HEK293 (cell line): ENCODE measurements at regions not wholly inside any gene's neighbourhood (a gene's known extent, or its start where the extent isn't known, plus 50 kb on each side); places are given as distances from the start of the nearest gene placed in this dataset.
A peak's percentile ranks its signal among the peaks of the same experiment; 100 is the strongest.

Source experiments
- CTCF ChIA-PET: fragments of 350-600 bp; formaldehyde crosslinking; extraction: SDS; loops from one replicate; lab custom pipeline; 2021; ENCODE audit warnings: antibody characterized with exemption; lab: Yijun Ruan, JAX
- POLR2A ChIA-PET: fragments of 300-600 bp; formaldehyde crosslinking; extraction: SDS; loops from one replicate; lab custom pipeline; 2020; ENCODE audit warnings: antibody characterized with exemption, inconsistent platforms; lab: Yijun Ruan, JAX
- H3K27ac ChIP-seq: fragments of 200-500 bp; sonication (Bioruptor generic); 2 replicates; pipeline ENCODE4 v1.5.1; 2014; ENCODE audit warnings: low read depth, low read length, control low read depth, inconsistent platforms; ENCODE audit errors: extremely low read depth
- H3K36me3 ChIP-seq, 2 experiments: fragments of 200-500 bp in 1 of 2; sonication (Bioruptor generic) in 1 of 2; 1 replicate in 1 of 2; 2 replicates in 1 of 2; pipeline ENCODE4 v1.5.1; 2014 to 2017; ENCODE audit warnings: inconsistent platforms in 2 of 2, low read length in 2 of 2; ENCODE audit not compliant: control insufficient read depth in 2 of 2, insufficient read depth in 1 of 2
- H3K4me1 ChIP-seq: fragments of 200-500 bp; sonication (Bioruptor generic); 2 replicates; pipeline ENCODE4 v1.5.1; 2014; ENCODE audit warnings: mild to moderate bottlenecking, low read length, inconsistent platforms; ENCODE audit not compliant: control insufficient read depth, insufficient read depth
- H3K4me3 ChIP-seq: 2 replicates; pipeline ENCODE4 v1.5.1; 2011; ENCODE audit warnings: low read depth, mild to moderate bottlenecking, control low read depth, low read length, moderate library complexity
- H3K9me3 ChIP-seq: fragments of 200-500 bp; sonication (Bioruptor generic); 2 replicates; pipeline ENCODE4 v1.5.1; 2014; ENCODE audit warnings: low read depth, low read length, inconsistent platforms; ENCODE audit not compliant: control insufficient read depth, insufficient read depth
- BCL11B ChIP-seq: fragments of 450-650 bp; formaldehyde crosslinking; IDR thresholded peaks from 2 replicates; pipeline ENCODE4 v1.5.1; 2016; ENCODE audit warnings: low read depth, missing biosample characterization, missing genetic modification characterization
- FEZF1 ChIP-seq: fragments of 450-650 bp; formaldehyde crosslinking; IDR thresholded peaks from 2 replicates; pipeline ENCODE4 v1.5.1; 2016; ENCODE audit warnings: missing biosample characterization, missing genetic modification characterization
- HOXC10 ChIP-seq: sonication (generic); formaldehyde crosslinking; IDR thresholded peaks from 2 replicates; pipeline ENCODE4 v1.8.1; 2023; ENCODE audit warnings: mild to moderate bottlenecking, missing genetic modification reagents
- KLF1 ChIP-seq: fragments of 450-650 bp; formaldehyde crosslinking; IDR thresholded peaks from 2 replicates; pipeline ENCODE4 v1.5.1; 2016; ENCODE audit warnings: missing biosample characterization, missing genetic modification characterization
- MZF1 ChIP-seq: fragments of 450-650 bp; formaldehyde crosslinking; IDR thresholded peaks from 2 replicates; pipeline ENCODE4 v1.5.1; 2017; ENCODE audit warnings: missing biosample characterization, missing genetic modification characterization, borderline replicate concordance
- OSR2 ChIP-seq: fragments of 450-650 bp; formaldehyde crosslinking; IDR thresholded peaks from 2 replicates; pipeline ENCODE4 v1.5.1; 2016; ENCODE audit warnings: missing biosample characterization, missing genetic modification characterization
- SALL2 ChIP-seq: fragments of 450-650 bp; formaldehyde crosslinking; IDR thresholded peaks from 2 replicates; pipeline ENCODE4 v1.5.0; 2017; ENCODE audit warnings: missing biosample characterization, mild to moderate bottlenecking, missing genetic modification characterization, borderline replicate concordance
- SCRT1 ChIP-seq: fragments of 450-650 bp; formaldehyde crosslinking; IDR thresholded peaks from 2 replicates; pipeline ENCODE4 v1.5.1; 2016; ENCODE audit warnings: missing biosample characterization, missing genetic modification characterization, borderline replicate concordance
- YY2 ChIP-seq: fragments of 450-650 bp; formaldehyde crosslinking; IDR thresholded peaks from 2 replicates; pipeline ENCODE4 v1.5.1; 2016; ENCODE audit warnings: missing biosample characterization, missing genetic modification characterization
- ZFP41 ChIP-seq: fragments of 450-650 bp; formaldehyde crosslinking; IDR thresholded peaks from 2 replicates; pipeline ENCODE4 v1.5.1; 2016; ENCODE audit warnings: missing biosample characterization, missing genetic modification characterization, borderline replicate concordance
- ZNF112 ChIP-seq: fragments of 450-650 bp; formaldehyde crosslinking; IDR thresholded peaks from 2 replicates; pipeline ENCODE4 v1.5.0; 2017; ENCODE audit warnings: missing biosample characterization, missing genetic modification characterization
- ZNF121 ChIP-seq: fragments of 450-650 bp; formaldehyde crosslinking; IDR thresholded peaks from 2 replicates; pipeline ENCODE4 v1.5.1; 2016; ENCODE audit warnings: missing biosample characterization, missing genetic modification characterization
- ZNF16 ChIP-seq: fragments of 450-650 bp; formaldehyde crosslinking; IDR thresholded peaks from 2 replicates; pipeline ENCODE4 v1.5.1; 2016; ENCODE audit warnings: low read depth, missing biosample characterization, missing genetic modification characterization
- ZNF169 ChIP-seq: fragments of 450-650 bp; formaldehyde crosslinking; IDR thresholded peaks from 2 replicates; pipeline ENCODE4 v1.5.1; 2016; ENCODE audit warnings: missing biosample characterization, missing genetic modification characterization
- ZNF175 ChIP-seq: fragments of 450-650 bp; formaldehyde crosslinking; IDR thresholded peaks from 2 replicates; pipeline ENCODE4 v1.5.1; 2016; ENCODE audit warnings: missing biosample characterization, missing genetic modification characterization
- ZNF221 ChIP-seq: fragments of 450-650 bp; formaldehyde crosslinking; IDR thresholded peaks from 2 replicates; pipeline ENCODE4 v1.5.1; 2017; ENCODE audit warnings: missing biosample characterization, missing genetic modification characterization, borderline replicate concordance
- ZNF24 ChIP-seq: fragments of 450-650 bp; formaldehyde crosslinking; IDR thresholded peaks from 2 replicates; pipeline ENCODE4 v1.5.1; 2016; ENCODE audit warnings: missing biosample characterization, missing genetic modification characterization
- ZNF324 ChIP-seq: fragments of 450-650 bp; formaldehyde crosslinking; IDR thresholded peaks from 2 replicates; pipeline ENCODE4 v1.5.1; 2016; ENCODE audit warnings: missing biosample characterization, missing genetic modification characterization
- ZNF350 ChIP-seq: fragments of 450-650 bp; formaldehyde crosslinking; IDR thresholded peaks from 2 replicates; pipeline ENCODE4 v1.5.0; 2017; ENCODE audit warnings: missing biosample characterization, mild to moderate bottlenecking, missing genetic modification characterization
- ZNF426 ChIP-seq: fragments of 450-650 bp; formaldehyde crosslinking; IDR thresholded peaks from 2 replicates; pipeline ENCODE4 v1.5.1; 2017; ENCODE audit warnings: missing biosample characterization, missing genetic modification characterization, mild to moderate bottlenecking, inconsistent platforms, moderate library complexity
- ZNF433 ChIP-seq: fragments of 450-650 bp; formaldehyde crosslinking; IDR thresholded peaks from 2 replicates; pipeline ENCODE4 v1.5.1; 2016; ENCODE audit warnings: missing biosample characterization, missing genetic modification characterization, low read depth
- ZNF560 ChIP-seq: fragments of 450-650 bp; formaldehyde crosslinking; IDR thresholded peaks from 2 replicates; pipeline ENCODE4 v1.5.1; 2017; ENCODE audit warnings: missing biosample characterization, missing genetic modification characterization, borderline replicate concordance
- ZNF571 ChIP-seq: fragments of 450-650 bp; formaldehyde crosslinking; IDR thresholded peaks from 2 replicates; pipeline ENCODE4 v1.5.0; 2017; ENCODE audit warnings: missing biosample characterization, missing genetic modification characterization
- ZNF654 ChIP-seq: fragments of 450-650 bp; formaldehyde crosslinking; IDR thresholded peaks from 2 replicates; pipeline ENCODE4 v1.5.1; 2016; ENCODE audit warnings: low read depth, missing biosample characterization, missing genetic modification characterization
- ZNF76 ChIP-seq: fragments of 450-650 bp; formaldehyde crosslinking; IDR thresholded peaks from 2 replicates; pipeline ENCODE4; 2016; ENCODE audit warnings: low read depth, missing biosample characterization, missing genetic modification characterization, borderline replicate concordance
- ZNF777 ChIP-seq: fragments of 450-650 bp; formaldehyde crosslinking; IDR thresholded peaks from 2 replicates; pipeline ENCODE4 v1.5.1; 2017; ENCODE audit warnings: missing biosample characterization, missing genetic modification characterization, borderline replicate concordance
- ZNF843 ChIP-seq: fragments of 450-650 bp; formaldehyde crosslinking; IDR thresholded peaks from 2 replicates; pipeline ENCODE4 v1.5.1; 2016; ENCODE audit warnings: missing biosample characterization, missing genetic modification characterization
- TF ChIP-seq, protein P1 (sequence below): fragments of 450-650 bp; formaldehyde crosslinking; IDR thresholded peaks from 2 replicates; pipeline ENCODE4 v1.5.1; 2016; ENCODE audit warnings: missing biosample characterization, missing genetic modification characterization
- TF ChIP-seq, protein P2 (sequence below): fragments of 450-650 bp; formaldehyde crosslinking; IDR thresholded peaks from 2 replicates; pipeline ENCODE4 v1.5.1; 2016; ENCODE audit warnings: missing biosample characterization, missing genetic modification characterization
- TF ChIP-seq, protein P3 (sequence below): fragments of 450-650 bp; formaldehyde crosslinking; IDR thresholded peaks from 2 replicates; pipeline ENCODE4 v1.5.1; 2016; ENCODE audit warnings: missing biosample characterization, missing genetic modification characterization
- TF ChIP-seq, protein P4 (sequence below): fragments of 450-650 bp; formaldehyde crosslinking; IDR thresholded peaks from 2 replicates; pipeline ENCODE4 v1.5.1; 2016; ENCODE audit warnings: missing biosample characterization, missing genetic modification characterization

DNA sequence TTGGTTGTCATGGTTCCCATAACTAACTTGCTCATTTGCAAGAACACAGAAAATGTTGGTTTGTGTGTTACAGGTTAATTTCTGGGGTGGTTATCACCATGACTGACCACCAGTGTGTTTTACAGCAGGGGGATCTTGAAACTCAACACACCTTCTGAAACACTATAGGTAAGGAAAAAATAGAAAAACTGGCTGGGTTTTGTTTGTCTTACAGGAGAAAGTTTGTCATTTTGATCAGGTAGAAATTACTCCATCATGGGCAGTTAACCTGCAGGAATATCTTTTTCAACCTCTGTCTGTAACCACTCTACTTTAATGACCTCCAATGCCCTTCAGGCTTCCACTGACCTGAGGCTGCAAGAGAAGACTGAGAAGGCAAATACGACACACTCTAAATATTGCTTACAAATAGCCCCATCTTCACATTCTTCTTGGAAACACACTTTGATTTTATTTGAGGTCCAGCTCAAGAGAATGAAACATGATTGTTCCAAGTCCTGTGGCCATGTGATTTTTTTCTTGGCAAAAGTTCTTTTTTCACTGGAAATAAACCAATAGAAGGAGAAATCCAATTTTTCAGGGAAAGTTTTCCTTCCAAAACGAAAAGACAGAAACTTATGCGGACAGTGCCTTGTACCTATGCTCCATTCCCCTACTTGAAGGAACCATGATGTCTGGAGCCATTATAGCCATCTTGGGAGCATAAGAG, 428.7 kb upstream of the SALL1 start (continued):
- TF ChIP-seq ZNF843 (tag by site-specific recombination) (no peak), ZNF112 (tag by site-specific recombination) (no peak), MZF1 (no peak), OSR2 (tag by site-specific recombination) (no peak), ZNF426 (tag by site-specific recombination) (no peak), ZNF121 (no peak)
- TF ChIP-seq, protein P1, sequence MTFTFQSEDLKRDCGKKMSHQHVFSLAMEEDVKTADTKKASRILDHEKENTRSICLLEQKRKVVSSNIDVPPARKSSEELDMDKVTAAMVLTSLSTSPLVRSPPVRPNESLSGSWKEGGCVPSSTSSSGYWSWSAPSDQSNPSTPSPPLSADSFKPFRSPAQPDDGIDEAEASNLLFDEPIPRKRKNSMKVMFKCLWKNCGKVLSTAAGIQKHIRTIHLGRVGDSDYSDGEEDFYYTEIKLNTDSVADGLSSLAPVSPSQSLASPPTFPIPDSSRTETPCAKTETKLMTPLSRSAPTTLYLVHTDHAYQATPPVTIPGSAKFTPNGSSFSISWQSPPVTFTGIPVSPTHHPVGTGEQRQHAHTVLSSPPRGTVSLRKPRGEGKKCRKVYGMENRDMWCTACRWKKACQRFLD, result no peak
- TF ChIP-seq, protein P2, sequence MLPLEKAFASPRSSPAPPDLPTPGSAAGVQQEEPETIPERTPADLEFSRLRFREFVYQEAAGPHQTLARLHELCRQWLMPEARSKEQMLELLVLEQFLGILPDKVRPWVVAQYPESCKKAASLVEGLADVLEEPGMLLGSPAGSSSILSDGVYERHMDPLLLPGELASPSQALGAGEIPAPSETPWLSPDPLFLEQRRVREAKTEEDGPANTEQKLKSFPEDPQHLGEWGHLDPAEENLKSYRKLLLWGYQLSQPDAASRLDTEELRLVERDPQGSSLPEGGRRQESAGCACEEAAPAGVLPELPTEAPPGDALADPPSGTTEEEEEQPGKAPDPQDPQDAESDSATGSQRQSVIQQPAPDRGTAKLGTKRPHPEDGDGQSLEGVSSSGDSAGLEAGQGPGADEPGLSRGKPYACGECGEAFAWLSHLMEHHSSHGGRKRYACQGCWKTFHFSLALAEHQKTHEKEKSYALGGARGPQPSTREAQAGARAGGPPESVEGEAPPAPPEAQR, result no peak
- TF ChIP-seq, protein P3, sequence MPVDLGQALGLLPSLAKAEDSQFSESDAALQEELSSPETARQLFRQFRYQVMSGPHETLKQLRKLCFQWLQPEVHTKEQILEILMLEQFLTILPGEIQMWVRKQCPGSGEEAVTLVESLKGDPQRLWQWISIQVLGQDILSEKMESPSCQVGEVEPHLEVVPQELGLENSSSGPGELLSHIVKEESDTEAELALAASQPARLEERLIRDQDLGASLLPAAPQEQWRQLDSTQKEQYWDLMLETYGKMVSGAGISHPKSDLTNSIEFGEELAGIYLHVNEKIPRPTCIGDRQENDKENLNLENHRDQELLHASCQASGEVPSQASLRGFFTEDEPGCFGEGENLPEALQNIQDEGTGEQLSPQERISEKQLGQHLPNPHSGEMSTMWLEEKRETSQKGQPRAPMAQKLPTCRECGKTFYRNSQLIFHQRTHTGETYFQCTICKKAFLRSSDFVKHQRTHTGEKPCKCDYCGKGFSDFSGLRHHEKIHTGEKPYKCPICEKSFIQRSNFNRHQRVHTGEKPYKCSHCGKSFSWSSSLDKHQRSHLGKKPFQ (tag by site-specific recombination), result no peak

DNA sequence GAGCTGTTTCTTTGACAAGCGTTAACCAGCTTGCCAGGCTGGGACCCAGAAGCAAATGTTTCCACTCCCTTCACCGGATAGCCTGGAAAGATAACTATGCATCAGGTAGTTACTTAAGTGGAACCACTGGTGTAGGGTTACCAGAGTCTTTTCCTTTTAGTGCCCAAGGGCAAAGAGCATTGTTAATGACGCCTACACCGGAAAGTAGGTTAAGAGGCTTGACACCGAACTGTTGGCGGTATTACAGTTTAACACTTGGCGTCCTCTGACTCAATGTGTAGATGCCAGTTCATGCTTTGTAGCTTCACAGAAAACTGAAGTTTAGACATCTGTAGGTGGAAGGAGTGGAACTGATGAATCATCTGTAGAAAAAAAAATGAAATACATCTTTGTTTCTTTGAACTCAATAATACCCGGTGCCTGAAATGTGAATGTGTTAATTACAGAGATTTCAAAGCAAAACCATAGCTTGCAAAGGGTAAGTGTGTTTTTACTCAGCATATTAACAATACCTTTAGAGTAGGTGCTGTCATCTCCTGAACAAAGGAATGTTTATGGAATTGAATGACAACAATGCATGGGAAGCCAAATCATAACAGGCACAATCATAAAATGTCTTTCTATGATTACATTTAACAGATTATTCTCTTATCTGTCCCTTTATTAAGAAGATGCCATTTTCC, 426.7 kb upstream of the SALL1 start:
- Histone ChIP-seq H3K4me1 (peaks cover 13% of the 10 kb centered on the region), H3K9me3 (no peaks in the 10 kb centered on the region), H3K4me3 (no peak overlapping the region), H3K27ac (no peak overlapping the region), H3K36me3 (no peaks in the 10 kb centered on the region)
- ChIA-PET CTCF (no interaction called here), POLR2A (interaction anchor here (1.1 kb wide), 1 partner anchor 20 kb away, joined by 3 read pairs; no protein-coding TSS in a partner anchor)
- TF ChIP-seq ZNF24 (tag by site-specific recombination) (0 out of 2 replicates have a peak, but pooled peaks have one; percentile 33), KLF1 (peak; percentile 34; the same call in 1 of the 2 replicates), ZNF560 (tag by site-specific recombination) (no peak), ZFP41 (tag by site-specific recombination) (no peak), ZNF221 (no peak), ZNF169 (no peak), ZNF175 (tag by site-specific recombination) (no peak), HOXC10 (CRISPR knock-in tag) (no peak), ZNF76 (no peak), YY2 (tag by site-specific recombination) (no peak), BCL11B (no peak), ZNF324 (tag by site-specific recombination) (no peak), ZNF654 (tag by site-specific recombination) (no peak), ZNF777 (tag by site-specific recombination) (no peak), ZNF350 (tag by site-specific recombination) (no peak), SALL2 (tag by site-specific recombination) (no peak), ZNF16 (no peak), FEZF1 (tag by site-specific recombination) (peak; percentile 95), SCRT1 (tag by site-specific recombination) (peak; percentile 81), ZNF571 (tag by site-specific recombination) (no peak), ZNF433 (tag by site-specific recombination) (no peak)
- TF ChIP-seq, protein P4, sequence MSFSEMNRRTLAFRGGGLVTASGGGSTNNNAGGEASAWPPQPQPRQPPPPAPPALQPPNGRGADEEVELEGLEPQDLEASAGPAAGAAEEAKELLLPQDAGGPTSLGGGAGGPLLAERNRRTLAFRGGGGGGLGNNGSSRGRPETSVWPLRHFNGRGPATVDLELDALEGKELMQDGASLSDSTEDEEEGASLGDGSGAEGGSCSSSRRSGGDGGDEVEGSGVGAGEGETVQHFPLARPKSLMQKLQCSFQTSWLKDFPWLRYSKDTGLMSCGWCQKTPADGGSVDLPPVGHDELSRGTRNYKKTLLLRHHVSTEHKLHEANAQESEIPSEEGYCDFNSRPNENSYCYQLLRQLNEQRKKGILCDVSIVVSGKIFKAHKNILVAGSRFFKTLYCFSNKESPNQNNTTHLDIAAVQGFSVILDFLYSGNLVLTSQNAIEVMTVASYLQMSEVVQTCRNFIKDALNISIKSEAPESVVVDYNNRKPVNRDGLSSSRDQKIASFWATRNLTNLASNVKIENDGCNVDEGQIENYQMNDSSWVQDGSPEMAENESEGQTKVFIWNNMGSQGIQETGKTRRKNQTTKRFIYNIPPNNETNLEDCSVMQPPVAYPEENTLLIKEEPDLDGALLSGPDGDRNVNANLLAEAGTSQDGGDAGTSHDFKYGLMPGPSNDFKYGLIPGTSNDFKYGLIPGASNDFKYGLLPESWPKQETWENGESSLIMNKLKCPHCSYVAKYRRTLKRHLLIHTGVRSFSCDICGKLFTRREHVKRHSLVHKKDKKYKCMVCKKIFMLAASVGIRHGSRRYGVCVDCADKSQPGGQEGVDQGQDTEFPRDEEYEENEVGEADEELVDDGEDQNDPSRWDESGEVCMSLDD, result no peak
